ENCODE measurements at regions not wholly inside any gene's neighbourhood (a gene's known extent, or its start where the extent isn't known, plus 50 kb on each side); places are given as distances from the start of the nearest gene placed in this dataset.
"Not testable (repeated sequence)": the region's sequence is repeated elsewhere in the genome, so short reads cannot be mapped to it uniquely, and the experiment has no call there.

DNA sequence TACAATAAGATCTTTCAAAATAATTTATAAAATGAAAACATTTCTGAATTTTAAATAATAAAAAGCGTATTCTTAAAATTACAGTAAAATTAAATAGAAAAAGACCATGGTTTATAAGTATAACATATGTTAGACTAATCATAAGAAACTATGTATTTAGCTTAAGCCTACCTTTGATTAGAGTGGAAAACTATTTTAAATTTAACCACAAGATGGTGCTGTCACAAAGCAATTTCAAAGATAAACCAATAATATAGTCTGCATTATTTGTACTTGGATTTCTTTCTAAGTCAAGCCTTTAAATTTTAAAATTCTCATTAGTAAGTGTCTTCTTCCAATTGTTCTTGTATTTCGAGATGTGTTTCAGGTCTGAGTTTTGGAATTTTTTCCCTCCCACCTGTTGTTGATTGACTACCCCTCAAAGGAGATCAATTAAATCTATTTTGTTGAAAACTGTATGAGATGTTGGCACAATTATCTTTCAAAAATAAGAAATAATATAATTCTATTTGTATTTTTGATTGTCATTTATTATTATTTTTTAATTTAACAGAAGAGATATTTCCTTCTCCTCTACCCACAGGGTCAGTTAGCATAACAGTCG is 459.8 kb downstream of the KCNT2 start:
- no peaks in the 10 kb centered on the region for H3K36me3 Mint-ChIP-seq (ENCODE audit: insufficient read depth, unreplicated experiment)
- H3K4me1 Mint-ChIP-seq (ENCODE audit: insufficient read depth, unreplicated experiment), result no peaks in the 10 kb centered on the region
- TF ChIP-seq, protein P1, sequence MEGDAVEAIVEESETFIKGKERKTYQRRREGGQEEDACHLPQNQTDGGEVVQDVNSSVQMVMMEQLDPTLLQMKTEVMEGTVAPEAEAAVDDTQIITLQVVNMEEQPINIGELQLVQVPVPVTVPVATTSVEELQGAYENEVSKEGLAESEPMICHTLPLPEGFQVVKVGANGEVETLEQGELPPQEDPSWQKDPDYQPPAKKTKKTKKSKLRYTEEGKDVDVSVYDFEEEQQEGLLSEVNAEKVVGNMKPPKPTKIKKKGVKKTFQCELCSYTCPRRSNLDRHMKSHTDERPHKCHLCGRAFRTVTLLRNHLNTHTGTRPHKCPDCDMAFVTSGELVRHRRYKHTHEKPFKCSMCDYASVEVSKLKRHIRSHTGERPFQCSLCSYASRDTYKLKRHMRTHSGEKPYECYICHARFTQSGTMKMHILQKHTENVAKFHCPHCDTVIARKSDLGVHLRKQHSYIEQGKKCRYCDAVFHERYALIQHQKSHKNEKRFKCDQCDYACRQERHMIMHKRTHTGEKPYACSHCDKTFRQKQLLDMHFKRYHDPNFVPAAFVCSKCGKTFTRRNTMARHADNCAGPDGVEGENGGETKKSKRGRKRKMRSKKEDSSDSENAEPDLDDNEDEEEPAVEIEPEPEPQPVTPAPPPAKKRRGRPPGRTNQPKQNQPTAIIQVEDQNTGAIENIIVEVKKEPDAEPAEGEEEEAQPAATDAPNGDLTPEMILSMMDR (IDR thresholded peaks at IDR 0.05; ENCODE audit: unreplicated experiment), result peak; percentile 68
- no TSS peak for BruUV-seq (replicated peaks)
- intact Hi-C loops (cut with micrococcal nuclease), result loop anchor here (1.0 kb wide), 2 partner anchors 161 to 513 kb away; no protein-coding TSS in a partner anchor
- H3K4me3 Mint-ChIP-seq (ENCODE audit: unreplicated experiment), result no peak overlapping the region
- no peaks in the 10 kb centered on the region for H3K9me3 Mint-ChIP-seq (ENCODE audit: unreplicated experiment)
- H3K27ac Mint-ChIP-seq (ENCODE audit: low read depth, unreplicated experiment), result no peak overlapping the region
- no peaks in the 10 kb centered on the region for H3K27me3 Mint-ChIP-seq (ENCODE audit: insufficient read depth, unreplicated experiment)
- DNase-seq (ENCODE audit: unreplicated experiment), result peak; percentile 69
- ChIA-PET CTCF (interaction anchor here (0.5 to 8.9 kb wide), 33 partner anchors 11 to 1982 kb away, joined by 3 to 173 read pairs (median 4); no protein-coding TSS in a partner anchor), POLR2A (interaction anchor here (0.6 to 3.1 kb wide), 6 partner anchors 11 to 163 kb away, joined by 3 to 10 read pairs (median 3); no protein-coding TSS in a partner anchor)

DNA sequence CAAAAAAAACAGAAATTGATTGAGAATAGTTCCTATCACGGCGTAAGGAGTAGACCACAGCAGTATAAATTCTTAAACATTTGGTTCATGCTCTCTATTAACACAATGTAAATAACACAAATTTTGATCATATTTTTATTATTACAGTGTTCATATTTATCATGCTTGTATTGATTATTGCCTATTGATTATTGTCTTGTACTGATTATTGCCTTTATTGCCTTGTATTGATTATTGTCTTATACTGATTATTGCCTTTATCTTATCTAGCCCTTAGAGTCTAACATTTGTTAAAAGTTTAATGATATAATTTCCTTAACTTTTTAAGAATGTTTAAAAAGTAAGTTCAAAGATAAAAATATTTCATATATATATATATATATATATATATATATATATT is 460.7 kb downstream of the KCNT2 start:
- BruUV-seq (replicated peaks), result no TSS peak
- H3K36me3 Mint-ChIP-seq (ENCODE audit: insufficient read depth, unreplicated experiment), result no peaks in the 10 kb centered on the region
- H3K27me3 Mint-ChIP-seq (ENCODE audit: insufficient read depth, unreplicated experiment), result no peaks in the 10 kb centered on the region
- no peaks in the 10 kb centered on the region for H3K4me1 Mint-ChIP-seq (ENCODE audit: insufficient read depth, unreplicated experiment)
- ChIA-PET CTCF (interaction anchor here (0.5 to 8.9 kb wide), 21 partner anchors 10 to 1399 kb away, joined by 3 to 173 read pairs (median 4); no protein-coding TSS in a partner anchor), POLR2A (interaction anchor here (3.1 kb wide), 1 partner anchor 164 kb away, joined by 9 read pairs; no protein-coding TSS in a partner anchor)
- no peaks in the 10 kb centered on the region for H3K9me3 Mint-ChIP-seq (ENCODE audit: unreplicated experiment)
- H3K27ac Mint-ChIP-seq (ENCODE audit: low read depth, unreplicated experiment), result no peak overlapping the region
- no peak for DNase-seq (ENCODE audit: unreplicated experiment)
- TF ChIP-seq, protein P1 (IDR thresholded peaks at IDR 0.05; ENCODE audit: unreplicated experiment), result no peak
- intact Hi-C loops (cut with micrococcal nuclease), result no loop called here
- H3K4me3 Mint-ChIP-seq (ENCODE audit: unreplicated experiment), result no peak overlapping the region

DNA sequence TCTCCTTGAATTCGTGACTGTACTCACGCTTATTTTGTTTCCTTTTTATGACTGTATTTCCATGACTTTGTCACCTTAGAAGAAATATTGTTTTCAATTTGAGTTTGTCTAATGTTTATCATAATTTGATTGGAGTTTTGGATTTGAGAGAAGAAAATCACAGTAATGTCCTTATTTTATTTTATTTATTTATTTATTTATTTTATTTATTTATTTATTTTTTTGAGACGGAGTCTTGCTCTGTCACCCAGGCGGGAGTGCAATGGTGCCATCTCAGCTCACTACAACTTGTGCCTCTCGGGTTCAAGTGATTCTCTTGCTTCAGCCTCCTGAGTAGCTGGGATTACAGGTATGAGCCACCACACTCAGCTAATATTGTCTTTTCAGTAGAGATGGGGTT is 463.1 kb downstream of the KCNT2 start:
- DNase-seq (ENCODE audit: unreplicated experiment); BruUV-seq (replicated peaks); H3K27me3 Mint-ChIP-seq (ENCODE audit: insufficient read depth, unreplicated experiment); POLR2A ChIA-PET; H3K36me3 Mint-ChIP-seq (ENCODE audit: insufficient read depth, unreplicated experiment); H3K9me3 Mint-ChIP-seq (ENCODE audit: unreplicated experiment); H3K27ac Mint-ChIP-seq (ENCODE audit: low read depth, unreplicated experiment); H3K4me1 Mint-ChIP-seq (ENCODE audit: insufficient read depth, unreplicated experiment); H3K4me3 Mint-ChIP-seq (ENCODE audit: unreplicated experiment); intact Hi-C loops (cut with micrococcal nuclease): not testable (repeated sequence)
- CTCF ChIA-PET, result interaction anchor here (0.8 to 8.9 kb wide), 5 partner anchors 30 to 205 kb away, joined by 4 to 173 read pairs (median 15); no protein-coding TSS in a partner anchor

DNA sequence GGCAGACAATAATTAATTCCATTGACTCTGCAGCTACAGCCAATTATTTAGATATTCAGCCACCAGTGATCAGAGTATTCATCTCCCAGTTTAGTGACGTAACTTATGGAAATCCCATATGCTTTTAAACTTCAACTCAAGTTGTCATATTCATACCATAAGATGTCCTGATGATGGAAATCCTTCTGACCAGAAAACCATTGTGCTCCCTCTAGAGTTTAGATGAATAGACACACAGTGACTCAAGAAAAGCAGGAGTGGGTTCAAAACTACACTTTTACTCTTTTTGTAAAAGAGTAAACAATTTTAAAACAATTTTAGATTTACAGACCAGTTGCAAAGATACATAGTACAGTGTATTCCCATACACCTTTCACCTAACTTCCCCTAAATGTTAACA is 463.7 kb downstream of the KCNT2 start:
- Mint-ChIP-seq H3K36me3 (ENCODE audit: insufficient read depth, unreplicated experiment) (no peaks in the 10 kb centered on the region), H3K4me1 (ENCODE audit: insufficient read depth, unreplicated experiment) (no peaks in the 10 kb centered on the region), H3K27ac (ENCODE audit: low read depth, unreplicated experiment) (no peak overlapping the region), H3K4me3 (ENCODE audit: unreplicated experiment) (no peak overlapping the region), H3K9me3 (ENCODE audit: unreplicated experiment) (no peaks in the 10 kb centered on the region), H3K27me3 (ENCODE audit: insufficient read depth, unreplicated experiment) (no peaks in the 10 kb centered on the region)
- no peak for DNase-seq (ENCODE audit: unreplicated experiment)
- no TSS peak for BruUV-seq (replicated peaks)
- ChIA-PET POLR2A (no interaction called here), CTCF (interaction anchor here (1.7 to 8.9 kb wide), 2 partner anchors 15 to 205 kb away, joined by 5 to 54 read pairs; no protein-coding TSS in a partner anchor)
- TF ChIP-seq, protein P1 (IDR thresholded peaks at IDR 0.05; ENCODE audit: unreplicated experiment), result peak; percentile 7
- intact Hi-C loops (cut with micrococcal nuclease), result loop anchor here (1.0 kb wide), 1 partner anchor 204 kb away; no protein-coding TSS in a partner anchor
